WTC11 (cell line): ENCODE measurements at regions not wholly inside any gene's neighbourhood (a gene's known extent, or its start where the extent isn't known, plus 50 kb on each side); places are given as distances from the start of the nearest gene placed in this dataset.

Experiments
- NFE2L1 ChIP-seq: sonication (generic); formaldehyde crosslinking; IDR thresholded peaks from 2 replicates; pipeline ENCODE4 v1.8.1; 2023; ENCODE audit warnings: missing genetic modification reagents
- NR2C2 ChIP-seq: sonication (generic); formaldehyde crosslinking; IDR thresholded peaks from 2 replicates; pipeline ENCODE4 v1.8.0; 2022; ENCODE audit warnings: mild to moderate bottlenecking, missing genetic modification reagents
- ZNF219 ChIP-seq: sonication (generic); formaldehyde crosslinking; IDR thresholded peaks from 2 replicates; pipeline ENCODE4 v1.8.0; 2023; ENCODE audit warnings: missing genetic modification reagents, mild to moderate bottlenecking, borderline replicate concordance
- ZNF263 ChIP-seq: sonication (generic); formaldehyde crosslinking; IDR thresholded peaks from 2 replicates; pipeline ENCODE4 v1.8.1; 2022; ENCODE audit warnings: low read depth, mild to moderate bottlenecking, moderate library complexity, missing genetic modification reagents
- ZNF423 ChIP-seq: fragments of 250-450 bp; sonication (Bioruptor Pico); IDR thresholded peaks from 2 replicates; pipeline ENCODE4 v2.1.2; 2022; ENCODE audit warnings: mild to moderate bottlenecking, moderate library complexity
- TF ChIP-seq, protein P1 (sequence below): sonication (generic); formaldehyde crosslinking; IDR thresholded peaks from 2 replicates; pipeline ENCODE4 v1.8.0; 2022; ENCODE audit warnings: mild to moderate bottlenecking, missing genetic modification reagents
- TF ChIP-seq, protein P2 (sequence below): fragments of 200-600 bp; IDR thresholded peaks from 2 replicates; pipeline ENCODE4 v1.8.0; 2022; ENCODE audit warnings: antibody characterized with exemption
- TF ChIP-seq, protein P3 (sequence below): sonication (generic); formaldehyde crosslinking; IDR thresholded peaks from 2 replicates; pipeline ENCODE4 v1.8.1; 2023; ENCODE audit warnings: mild to moderate bottlenecking, missing genetic modification reagents, moderate library complexity
- TF ChIP-seq, protein P4 (sequence below): sonication (generic); formaldehyde crosslinking; IDR thresholded peaks from 2 replicates; pipeline ENCODE4 v1.8.0; 2022; ENCODE audit warnings: mild to moderate bottlenecking, missing genetic modification reagents
- TF ChIP-seq, protein P5 (sequence below): sonication (generic); formaldehyde crosslinking; IDR thresholded peaks from 2 replicates; pipeline ENCODE4 v1.8.0; 2022; ENCODE audit warnings: missing genetic modification reagents
- TF ChIP-seq, protein P6 (sequence below): sonication (generic); formaldehyde crosslinking; IDR thresholded peaks from 2 replicates; pipeline ENCODE4 v1.8.1; 2022; ENCODE audit warnings: mild to moderate bottlenecking, moderate library complexity, missing genetic modification reagents
- TF ChIP-seq, protein P7 (sequence below): sonication (generic); formaldehyde crosslinking; IDR thresholded peaks from 2 replicates; pipeline ENCODE4 v1.8.0; 2023; ENCODE audit warnings: missing genetic modification reagents
- TF ChIP-seq, protein P8 (sequence below): sonication (generic); formaldehyde crosslinking; conservative IDR thresholded peaks from 2 replicates; pipeline ENCODE4 v1.8.1; 2022; ENCODE audit warnings: mild to moderate bottlenecking, missing genetic modification reagents

DNA sequence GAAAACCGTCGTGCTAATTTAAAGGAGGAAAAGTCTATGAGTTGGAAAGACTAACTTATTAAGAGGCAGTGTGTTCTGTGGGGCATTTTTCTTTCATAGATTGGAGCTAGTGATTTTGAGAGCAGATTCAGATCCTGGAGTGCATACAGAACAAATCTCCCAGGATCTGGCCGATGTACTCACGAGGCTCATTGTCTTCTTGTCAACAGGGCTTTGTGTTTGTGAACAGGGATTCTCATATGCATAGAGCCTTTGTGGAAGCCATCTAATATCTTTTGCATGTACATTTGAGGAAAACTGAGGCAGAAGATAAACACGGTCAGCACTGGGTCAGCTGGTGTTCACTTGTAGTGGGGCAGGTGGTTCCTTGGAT, 482.9 kb upstream of the TSHZ3 start:
- TF ChIP-seq, protein P1, sequence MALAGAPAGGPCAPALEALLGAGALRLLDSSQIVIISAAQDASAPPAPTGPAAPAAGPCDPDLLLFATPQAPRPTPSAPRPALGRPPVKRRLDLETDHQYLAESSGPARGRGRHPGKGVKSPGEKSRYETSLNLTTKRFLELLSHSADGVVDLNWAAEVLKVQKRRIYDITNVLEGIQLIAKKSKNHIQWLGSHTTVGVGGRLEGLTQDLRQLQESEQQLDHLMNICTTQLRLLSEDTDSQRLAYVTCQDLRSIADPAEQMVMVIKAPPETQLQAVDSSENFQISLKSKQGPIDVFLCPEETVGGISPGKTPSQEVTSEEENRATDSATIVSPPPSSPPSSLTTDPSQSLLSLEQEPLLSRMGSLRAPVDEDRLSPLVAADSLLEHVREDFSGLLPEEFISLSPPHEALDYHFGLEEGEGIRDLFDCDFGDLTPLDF (CRISPR knock-in tag) = no peak
- TF ChIP-seq ZNF263 (CRISPR knock-in tag) (no peak), NFE2L1 (CRISPR knock-in tag) (no peak), ZNF219 (CRISPR knock-in tag) (no peak), NR2C2 (CRISPR knock-in tag) (no peak), ZNF423 (CRISPR knock-in tag) (no peak)
- TF ChIP-seq, protein P2, sequence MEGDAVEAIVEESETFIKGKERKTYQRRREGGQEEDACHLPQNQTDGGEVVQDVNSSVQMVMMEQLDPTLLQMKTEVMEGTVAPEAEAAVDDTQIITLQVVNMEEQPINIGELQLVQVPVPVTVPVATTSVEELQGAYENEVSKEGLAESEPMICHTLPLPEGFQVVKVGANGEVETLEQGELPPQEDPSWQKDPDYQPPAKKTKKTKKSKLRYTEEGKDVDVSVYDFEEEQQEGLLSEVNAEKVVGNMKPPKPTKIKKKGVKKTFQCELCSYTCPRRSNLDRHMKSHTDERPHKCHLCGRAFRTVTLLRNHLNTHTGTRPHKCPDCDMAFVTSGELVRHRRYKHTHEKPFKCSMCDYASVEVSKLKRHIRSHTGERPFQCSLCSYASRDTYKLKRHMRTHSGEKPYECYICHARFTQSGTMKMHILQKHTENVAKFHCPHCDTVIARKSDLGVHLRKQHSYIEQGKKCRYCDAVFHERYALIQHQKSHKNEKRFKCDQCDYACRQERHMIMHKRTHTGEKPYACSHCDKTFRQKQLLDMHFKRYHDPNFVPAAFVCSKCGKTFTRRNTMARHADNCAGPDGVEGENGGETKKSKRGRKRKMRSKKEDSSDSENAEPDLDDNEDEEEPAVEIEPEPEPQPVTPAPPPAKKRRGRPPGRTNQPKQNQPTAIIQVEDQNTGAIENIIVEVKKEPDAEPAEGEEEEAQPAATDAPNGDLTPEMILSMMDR = no peak
- TF ChIP-seq, protein P3, sequence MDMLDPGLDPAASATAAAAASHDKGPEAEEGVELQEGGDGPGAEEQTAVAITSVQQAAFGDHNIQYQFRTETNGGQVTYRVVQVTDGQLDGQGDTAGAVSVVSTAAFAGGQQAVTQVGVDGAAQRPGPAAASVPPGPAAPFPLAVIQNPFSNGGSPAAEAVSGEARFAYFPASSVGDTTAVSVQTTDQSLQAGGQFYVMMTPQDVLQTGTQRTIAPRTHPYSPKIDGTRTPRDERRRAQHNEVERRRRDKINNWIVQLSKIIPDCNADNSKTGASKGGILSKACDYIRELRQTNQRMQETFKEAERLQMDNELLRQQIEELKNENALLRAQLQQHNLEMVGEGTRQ (CRISPR knock-in tag) = no peak
- TF ChIP-seq, protein P4, sequence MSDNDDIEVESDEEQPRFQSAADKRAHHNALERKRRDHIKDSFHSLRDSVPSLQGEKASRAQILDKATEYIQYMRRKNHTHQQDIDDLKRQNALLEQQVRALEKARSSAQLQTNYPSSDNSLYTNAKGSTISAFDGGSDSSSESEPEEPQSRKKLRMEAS (CRISPR knock-in tag) = no peak
- TF ChIP-seq, protein P5, sequence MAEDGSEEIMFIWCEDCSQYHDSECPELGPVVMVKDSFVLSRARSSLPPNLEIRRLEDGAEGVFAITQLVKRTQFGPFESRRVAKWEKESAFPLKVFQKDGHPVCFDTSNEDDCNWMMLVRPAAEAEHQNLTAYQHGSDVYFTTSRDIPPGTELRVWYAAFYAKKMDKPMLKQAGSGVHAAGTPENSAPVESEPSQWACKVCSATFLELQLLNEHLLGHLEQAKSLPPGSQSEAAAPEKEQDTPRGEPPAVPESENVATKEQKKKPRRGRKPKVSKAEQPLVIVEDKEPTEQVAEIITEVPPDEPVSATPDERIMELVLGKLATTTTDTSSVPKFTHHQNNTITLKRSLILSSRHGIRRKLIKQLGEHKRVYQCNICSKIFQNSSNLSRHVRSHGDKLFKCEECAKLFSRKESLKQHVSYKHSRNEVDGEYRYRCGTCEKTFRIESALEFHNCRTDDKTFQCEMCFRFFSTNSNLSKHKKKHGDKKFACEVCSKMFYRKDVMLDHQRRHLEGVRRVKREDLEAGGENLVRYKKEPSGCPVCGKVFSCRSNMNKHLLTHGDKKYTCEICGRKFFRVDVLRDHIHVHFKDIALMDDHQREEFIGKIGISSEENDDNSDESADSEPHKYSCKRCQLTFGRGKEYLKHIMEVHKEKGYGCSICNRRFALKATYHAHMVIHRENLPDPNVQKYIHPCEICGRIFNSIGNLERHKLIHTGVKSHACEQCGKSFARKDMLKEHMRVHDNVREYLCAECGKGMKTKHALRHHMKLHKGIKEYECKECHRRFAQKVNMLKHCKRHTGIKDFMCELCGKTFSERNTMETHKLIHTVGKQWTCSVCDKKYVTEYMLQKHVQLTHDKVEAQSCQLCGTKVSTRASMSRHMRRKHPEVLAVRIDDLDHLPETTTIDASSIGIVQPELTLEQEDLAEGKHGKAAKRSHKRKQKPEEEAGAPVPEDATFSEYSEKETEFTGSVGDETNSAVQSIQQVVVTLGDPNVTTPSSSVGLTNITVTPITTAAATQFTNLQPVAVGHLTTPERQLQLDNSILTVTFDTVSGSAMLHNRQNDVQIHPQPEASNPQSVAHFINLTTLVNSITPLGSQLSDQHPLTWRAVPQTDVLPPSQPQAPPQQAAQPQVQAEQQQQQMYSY (CRISPR knock-in tag) = no peak
- TF ChIP-seq, protein P6, sequence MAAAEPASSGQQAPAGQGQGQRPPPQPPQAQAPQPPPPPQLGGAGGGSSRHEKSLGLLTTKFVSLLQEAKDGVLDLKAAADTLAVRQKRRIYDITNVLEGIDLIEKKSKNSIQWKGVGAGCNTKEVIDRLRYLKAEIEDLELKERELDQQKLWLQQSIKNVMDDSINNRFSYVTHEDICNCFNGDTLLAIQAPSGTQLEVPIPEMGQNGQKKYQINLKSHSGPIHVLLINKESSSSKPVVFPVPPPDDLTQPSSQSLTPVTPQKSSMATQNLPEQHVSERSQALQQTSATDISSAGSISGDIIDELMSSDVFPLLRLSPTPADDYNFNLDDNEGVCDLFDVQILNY = no peak
- TF ChIP-seq, protein P7, sequence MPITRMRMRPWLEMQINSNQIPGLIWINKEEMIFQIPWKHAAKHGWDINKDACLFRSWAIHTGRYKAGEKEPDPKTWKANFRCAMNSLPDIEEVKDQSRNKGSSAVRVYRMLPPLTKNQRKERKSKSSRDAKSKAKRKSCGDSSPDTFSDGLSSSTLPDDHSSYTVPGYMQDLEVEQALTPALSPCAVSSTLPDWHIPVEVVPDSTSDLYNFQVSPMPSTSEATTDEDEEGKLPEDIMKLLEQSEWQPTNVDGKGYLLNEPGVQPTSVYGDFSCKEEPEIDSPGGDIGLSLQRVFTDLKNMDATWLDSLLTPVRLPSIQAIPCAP = no peak
- TF ChIP-seq, protein P8, sequence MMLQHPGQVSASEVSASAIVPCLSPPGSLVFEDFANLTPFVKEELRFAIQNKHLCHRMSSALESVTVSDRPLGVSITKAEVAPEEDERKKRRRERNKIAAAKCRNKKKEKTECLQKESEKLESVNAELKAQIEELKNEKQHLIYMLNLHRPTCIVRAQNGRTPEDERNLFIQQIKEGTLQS (CRISPR knock-in tag) = no peak
